ENCODE measurements at regions not wholly inside any gene's neighbourhood (a gene's known extent, or its start where the extent isn't known, plus 50 kb on each side); places are given as distances from the start of the nearest gene placed in this dataset.

DNA sequence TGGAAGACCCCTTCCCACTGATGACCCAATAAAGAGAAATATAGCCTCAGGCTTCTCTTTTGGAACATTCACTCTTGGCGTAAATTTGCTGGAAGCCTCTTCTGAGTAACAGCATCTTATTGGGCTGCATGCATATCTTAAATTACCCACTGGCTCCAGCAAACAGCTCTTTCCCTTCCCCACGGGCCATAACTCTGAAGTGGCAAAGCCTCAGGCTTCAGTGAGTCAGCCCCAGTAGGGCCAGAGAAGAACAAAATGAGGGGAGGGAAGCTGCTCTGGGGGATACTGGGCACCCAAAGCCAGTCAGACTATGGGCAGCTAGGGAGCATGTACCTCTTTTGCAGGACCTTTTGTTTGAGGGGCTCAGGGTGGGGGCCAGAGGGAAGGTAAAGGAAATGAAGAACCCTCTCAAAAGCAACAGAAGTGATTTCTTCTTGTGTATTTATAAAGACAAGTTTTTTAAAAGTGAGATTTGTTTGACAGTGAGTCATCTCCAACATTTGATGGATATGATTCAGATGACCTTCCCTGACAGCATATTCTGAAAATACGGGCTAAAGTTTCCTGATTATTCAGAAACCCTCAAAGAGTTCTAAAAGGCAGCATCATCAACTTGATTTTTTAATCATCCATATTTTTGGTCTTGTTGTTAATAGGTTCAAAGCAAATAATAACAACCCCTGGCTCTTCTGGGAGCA is 203.4 kb downstream of the KIF18A start:
- no peak overlapping the region for H3K27ac ChIP-seq
- DNase-seq: no peak
- H3K36me3 ChIP-seq: no peaks in the 10 kb centered on the region
- TF ChIP-seq, protein P1, sequence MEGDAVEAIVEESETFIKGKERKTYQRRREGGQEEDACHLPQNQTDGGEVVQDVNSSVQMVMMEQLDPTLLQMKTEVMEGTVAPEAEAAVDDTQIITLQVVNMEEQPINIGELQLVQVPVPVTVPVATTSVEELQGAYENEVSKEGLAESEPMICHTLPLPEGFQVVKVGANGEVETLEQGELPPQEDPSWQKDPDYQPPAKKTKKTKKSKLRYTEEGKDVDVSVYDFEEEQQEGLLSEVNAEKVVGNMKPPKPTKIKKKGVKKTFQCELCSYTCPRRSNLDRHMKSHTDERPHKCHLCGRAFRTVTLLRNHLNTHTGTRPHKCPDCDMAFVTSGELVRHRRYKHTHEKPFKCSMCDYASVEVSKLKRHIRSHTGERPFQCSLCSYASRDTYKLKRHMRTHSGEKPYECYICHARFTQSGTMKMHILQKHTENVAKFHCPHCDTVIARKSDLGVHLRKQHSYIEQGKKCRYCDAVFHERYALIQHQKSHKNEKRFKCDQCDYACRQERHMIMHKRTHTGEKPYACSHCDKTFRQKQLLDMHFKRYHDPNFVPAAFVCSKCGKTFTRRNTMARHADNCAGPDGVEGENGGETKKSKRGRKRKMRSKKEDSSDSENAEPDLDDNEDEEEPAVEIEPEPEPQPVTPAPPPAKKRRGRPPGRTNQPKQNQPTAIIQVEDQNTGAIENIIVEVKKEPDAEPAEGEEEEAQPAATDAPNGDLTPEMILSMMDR (IDR thresholded peaks at IDR 0.05): no peak
- no peak for TF ChIP-seq POLR2A (IDR thresholded peaks at IDR 0.05)
- no peaks in the 10 kb centered on the region for H3K27me3 ChIP-seq
- H3K4me1 ChIP-seq: no peaks in the 10 kb centered on the region
- H3K4me3 ChIP-seq: no peak overlapping the region
- H3K9me3 ChIP-seq: no peaks in the 10 kb centered on the region

DNA sequence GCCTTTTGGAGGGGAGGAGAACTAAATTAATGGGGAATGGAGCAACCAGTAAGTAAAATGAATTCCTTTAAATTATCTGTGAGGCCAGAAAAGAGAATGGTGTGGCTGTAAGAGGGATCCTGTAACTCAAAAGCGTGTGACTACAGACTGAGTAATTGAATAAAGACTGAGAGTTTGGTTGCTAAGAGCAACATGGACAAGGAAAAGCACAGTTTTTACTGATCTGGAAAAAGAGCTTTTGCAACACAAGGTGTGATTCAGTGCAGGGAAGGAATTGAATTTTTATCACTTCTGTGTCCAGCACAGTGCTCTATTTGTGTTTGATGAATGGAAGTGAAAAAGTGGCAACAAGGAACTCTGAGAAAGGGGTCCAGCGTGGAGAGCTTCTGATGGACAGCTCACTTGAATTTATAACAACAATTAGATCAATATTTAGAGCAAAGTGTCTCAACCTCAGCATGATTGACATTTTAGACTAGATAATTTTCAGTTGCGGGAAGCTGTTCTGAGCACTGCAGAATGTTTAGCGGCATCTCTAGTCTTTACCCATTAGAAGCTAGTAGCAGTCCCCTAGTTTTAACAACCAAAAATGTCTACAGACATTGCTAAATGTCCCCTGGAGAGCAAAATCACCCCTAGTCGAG is 202.8 kb upstream of the BDNF start:
- Histone ChIP-seq H3K27me3 (no peaks in the 10 kb centered on the region), H3K9me3 (no peaks in the 10 kb centered on the region), H3K4me3 (no peak overlapping the region), H3K27ac (no peak overlapping the region), H3K4me1 (no peaks in the 10 kb centered on the region), H3K36me3 (no peaks in the 10 kb centered on the region)
- DNase-seq: no peak
- no peak for TF ChIP-seq POLR2A (IDR thresholded peaks at IDR 0.05)
- TF ChIP-seq, protein P1 (IDR thresholded peaks at IDR 0.05): no peak

DNA sequence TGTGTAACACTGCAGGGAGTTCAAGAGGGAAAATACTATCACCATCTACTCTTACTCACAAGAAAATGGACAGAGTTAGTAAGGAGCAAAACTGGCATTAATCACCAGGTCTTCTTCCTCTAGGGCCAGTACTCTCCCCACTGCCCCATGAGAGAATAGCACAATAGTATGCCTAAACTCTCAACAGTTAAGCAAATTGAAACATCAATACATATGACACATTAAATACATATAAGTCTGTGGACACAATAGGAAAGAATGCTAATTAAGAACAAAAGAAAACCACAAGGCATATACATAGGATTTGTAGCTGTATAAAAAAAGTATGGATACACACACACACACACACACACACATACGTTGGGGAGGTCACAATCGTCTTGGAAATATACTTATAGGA is 197.9 kb upstream of the BDNF start:
- DNase-seq: no peak
- Histone ChIP-seq H3K36me3 (no peaks in the 10 kb centered on the region), H3K9me3 (no peaks in the 10 kb centered on the region), H3K27ac (no peak overlapping the region), H3K4me3 (no peak overlapping the region), H3K27me3 (no peaks in the 10 kb centered on the region), H3K4me1 (no peaks in the 10 kb centered on the region)
- TF ChIP-seq, protein P1 (IDR thresholded peaks at IDR 0.05): no peak
- TF ChIP-seq POLR2A (IDR thresholded peaks at IDR 0.05): no peak

DNA sequence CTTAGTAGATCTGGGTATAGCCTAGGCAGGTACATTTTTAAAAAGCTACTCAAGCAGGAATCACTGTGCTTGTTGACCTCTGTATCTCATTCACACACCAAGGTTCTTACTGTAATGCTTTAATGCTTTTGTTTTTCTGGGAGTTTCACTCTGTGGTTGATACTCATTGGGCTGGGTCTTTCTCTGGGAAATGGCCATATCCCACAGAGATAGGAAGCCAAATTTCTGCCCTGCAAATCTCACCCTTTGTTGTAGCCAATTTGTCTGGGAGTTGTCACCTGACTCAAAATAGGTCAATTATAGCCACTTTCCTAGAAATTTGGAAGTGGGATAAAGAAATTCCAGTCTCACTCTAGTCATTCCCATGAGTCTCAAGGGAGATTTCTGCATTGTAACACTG is 195.8 kb upstream of the BDNF start:
- Histone ChIP-seq H3K9me3 (no peaks in the 10 kb centered on the region), H3K27ac (no peak overlapping the region), H3K4me1 (no peaks in the 10 kb centered on the region), H3K27me3 (no peaks in the 10 kb centered on the region), H3K36me3 (no peaks in the 10 kb centered on the region), H3K4me3 (no peak overlapping the region)
- no peak for DNase-seq
- TF ChIP-seq POLR2A (IDR thresholded peaks at IDR 0.05): no peak

DNA sequence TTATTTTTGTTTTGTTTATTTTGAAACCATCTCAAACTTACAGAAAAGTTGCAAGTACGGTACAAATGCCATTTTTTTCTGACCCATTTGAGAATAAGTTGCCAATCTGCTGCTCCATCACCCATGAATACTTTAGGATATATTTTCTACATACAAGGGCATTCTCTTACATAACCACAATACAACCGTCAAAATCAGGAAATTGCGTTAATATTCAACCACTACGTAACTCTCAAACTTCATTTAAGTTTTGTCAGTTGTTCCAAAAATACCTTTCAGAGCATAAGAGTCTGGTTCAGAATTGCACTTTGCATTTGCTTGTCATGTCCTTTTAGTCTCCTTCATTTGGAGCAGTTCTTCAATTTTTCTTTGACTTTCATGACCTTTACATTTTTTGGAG is 194.3 kb upstream of the BDNF start:
- Histone ChIP-seq H3K36me3 (no peaks in the 10 kb centered on the region), H3K9me3 (no peaks in the 10 kb centered on the region), H3K27ac (no peak overlapping the region), H3K4me3 (no peak overlapping the region), H3K4me1 (no peaks in the 10 kb centered on the region), H3K27me3 (no peaks in the 10 kb centered on the region)
- DNase-seq: no peak
- no peak for TF ChIP-seq POLR2A (IDR thresholded peaks at IDR 0.05)
- TF ChIP-seq, protein P1 (IDR thresholded peaks at IDR 0.05): no peak

DNA sequence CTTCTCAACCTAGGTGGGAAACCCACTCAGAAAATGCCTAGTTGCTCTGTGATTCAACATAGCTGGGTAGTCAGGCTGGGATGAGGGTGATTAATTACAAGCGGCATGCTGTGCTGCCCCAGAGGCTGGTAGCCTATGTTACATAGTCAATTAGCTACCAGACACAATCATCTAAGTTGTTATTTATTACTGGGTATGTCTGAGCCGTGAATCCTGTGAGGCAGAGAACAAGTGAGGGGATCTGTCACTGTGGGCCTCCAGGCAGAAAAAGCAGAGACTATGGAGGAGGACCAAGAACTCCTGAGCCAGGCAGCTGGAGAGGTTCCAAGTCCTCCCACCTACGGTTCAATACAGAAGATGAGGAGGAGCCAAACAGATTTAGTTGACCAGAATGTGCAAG is 186.6 kb upstream of the BDNF start:
- no peak overlapping the region for H3K27ac ChIP-seq

More for the DNA sequence above, 186.6 kb upstream of the BDNF start:
- TF ChIP-seq, protein P1 (IDR thresholded peaks at IDR 0.05): no peak
- TF ChIP-seq POLR2A (IDR thresholded peaks at IDR 0.05): no peak
- no peaks in the 10 kb centered on the region for H3K27me3 ChIP-seq
- no peak overlapping the region for H3K4me3 ChIP-seq
- H3K4me1 ChIP-seq: no peaks in the 10 kb centered on the region
- no peak for DNase-seq
- H3K9me3 ChIP-seq: no peaks in the 10 kb centered on the region
- H3K36me3 ChIP-seq: no peaks in the 10 kb centered on the region

Data from Peyer's patch (tissue), 4 donors.